Activated CD4-positive, alpha-beta T cell treated with anti-CD3 and anti-CD28 coated beads, Interleukin-2, amount 50 U/mL, for 16 hours (primary cell): ENCODE measurements at regions not wholly inside any gene's neighbourhood (a gene's known extent, or its start where the extent isn't known, plus 50 kb on each side); places are given as distances from the start of the nearest gene placed in this dataset.
"Not testable (repeated sequence)": the region's sequence is repeated elsewhere in the genome, so short reads cannot be mapped to it uniquely, and the experiment has no call there.

Source experiments
- DNase-seq: peaks from one replicate; pipeline ENCODE4 v3.0.0-alpha.2; 2020

GRCh38 chr22:23459645-23460516 is 120.2 kb downstream of the IGLL1 start:
- not testable (repeated sequence) for DNase-seq

DNA sequence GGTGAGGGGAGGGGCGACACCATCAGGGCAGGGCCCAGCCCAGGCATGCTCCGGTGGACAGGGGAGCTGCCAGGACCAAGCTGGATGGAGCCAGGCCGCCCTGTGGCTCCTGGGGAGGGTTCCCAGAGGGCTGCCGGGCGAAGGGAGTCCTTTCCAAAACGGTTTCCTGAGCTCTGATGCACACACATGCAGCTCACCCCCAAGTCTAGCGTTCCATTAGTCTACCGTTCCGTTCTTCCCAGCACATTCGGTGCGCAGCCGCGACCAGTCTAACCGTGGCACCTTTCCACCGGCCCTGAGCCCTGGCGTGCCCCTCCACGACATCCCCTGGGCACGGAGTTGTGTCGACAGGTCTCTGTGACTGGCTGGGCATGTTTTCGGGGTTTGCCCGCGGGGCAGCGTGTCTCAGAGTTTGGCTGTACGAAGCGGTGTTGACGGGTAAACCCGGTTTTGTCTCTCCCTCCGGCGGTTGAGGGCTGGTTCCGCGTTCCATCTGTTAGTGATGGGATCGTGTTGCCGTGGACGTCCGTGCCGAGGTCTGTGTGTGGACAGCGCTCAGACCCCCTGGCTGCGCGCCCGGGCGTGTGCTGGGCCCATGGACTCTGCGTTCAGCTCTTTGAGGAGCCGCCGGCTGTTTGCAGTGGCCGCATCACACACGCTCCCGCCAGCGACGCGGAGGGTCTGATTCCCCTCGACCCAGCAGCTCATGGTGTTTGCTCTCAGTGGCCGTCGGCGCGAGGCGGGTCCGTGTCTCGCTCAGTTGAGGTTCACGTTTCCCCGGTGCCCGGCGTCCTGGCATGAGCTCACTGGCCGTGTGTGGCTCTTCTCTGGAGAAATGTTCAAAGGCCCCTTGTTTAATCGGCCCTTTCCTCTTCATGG is 121.2 kb downstream of the IGLL1 start:
- DNase-seq, result no peak

DNA sequence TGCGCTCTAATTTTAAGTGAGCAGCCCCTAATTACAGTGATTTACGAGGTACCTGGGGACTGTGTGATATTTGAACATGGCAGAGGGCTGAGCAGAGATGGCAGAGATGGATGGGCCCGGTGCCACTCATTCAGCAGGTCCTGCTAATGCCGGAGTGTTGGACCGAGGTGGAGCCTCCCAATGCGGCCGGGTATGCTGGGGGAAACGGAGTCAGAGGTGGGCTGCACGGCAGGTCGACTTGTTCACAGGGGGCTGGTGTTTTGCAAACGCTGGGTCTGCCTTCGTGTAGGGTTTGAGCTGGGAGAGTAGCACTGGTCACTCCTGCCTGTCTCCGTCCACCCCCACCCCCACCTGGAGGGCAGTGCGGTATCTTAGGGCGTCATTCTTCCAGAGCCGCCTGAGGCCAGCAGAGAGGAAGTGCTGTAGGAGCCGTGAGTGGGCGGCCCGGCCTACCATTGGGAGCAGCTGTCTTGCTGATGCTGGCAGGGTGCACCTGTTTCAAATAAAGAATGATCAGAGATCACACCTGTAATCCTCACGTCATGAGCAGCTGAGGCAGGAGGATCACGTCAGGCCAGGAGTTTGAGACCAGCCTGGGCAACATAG is 122.6 kb downstream of the IGLL1 start:
- no peak for DNase-seq

- DNase-seq, result not testable (repeated sequence)
Measured at GRCh38 chr22:23456666-23457379, 123.3 kb downstream of the IGLL1 start.

- DNase-seq, result not testable (repeated sequence)
Measured at GRCh38 chr22:23454345-23454744, 125.7 kb downstream of the IGLL1 start.

- no peak for DNase-seq
Measured at GRCh38 chr22:23453277-23453676, 126.8 kb downstream of the IGLL1 start.

- DNase-seq, result no peak
Measured at GRCh38 chr22:23452231-23453010, 127.7 kb downstream of the IGLL1 start.

DNA sequence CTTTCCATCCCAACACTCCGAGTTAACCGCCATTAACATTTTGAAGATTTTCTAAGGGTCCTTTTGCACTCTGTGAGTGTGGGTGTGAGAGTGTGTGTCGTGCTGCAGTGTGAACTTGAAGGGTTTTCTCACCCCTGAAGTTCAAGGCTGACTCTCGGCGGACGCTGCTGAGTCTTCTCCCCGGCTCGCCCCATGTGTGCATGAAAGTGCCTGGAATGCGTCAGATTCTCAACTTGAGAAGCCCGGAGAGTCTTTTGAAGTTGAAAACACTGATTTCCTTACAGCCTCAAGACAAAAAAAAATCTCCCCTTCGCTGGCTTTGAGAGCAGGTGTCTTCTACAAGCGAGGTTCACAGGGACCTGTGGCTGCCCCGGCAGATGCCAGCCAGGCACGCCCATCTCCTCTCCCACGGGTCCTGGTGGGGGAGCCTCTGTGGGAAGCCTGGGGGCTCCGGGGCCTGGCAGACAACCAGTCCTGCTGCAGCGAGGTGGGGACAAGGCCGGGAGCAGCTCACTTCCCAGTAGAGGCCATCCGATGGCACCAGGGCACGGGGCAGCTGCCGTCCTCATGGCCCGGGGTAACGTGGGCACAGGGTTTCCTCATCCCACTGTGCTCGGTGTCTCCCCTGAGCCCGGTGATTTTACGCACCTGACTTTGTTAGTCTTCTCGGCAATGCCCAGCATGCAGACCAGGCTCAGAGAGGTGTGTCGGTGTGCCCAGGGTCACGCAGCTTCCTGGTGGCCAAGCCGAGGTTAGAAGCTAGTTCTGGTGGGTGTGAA is 128.4 kb downstream of the IGLL1 start:
- not testable (repeated sequence) for DNase-seq

DNA sequence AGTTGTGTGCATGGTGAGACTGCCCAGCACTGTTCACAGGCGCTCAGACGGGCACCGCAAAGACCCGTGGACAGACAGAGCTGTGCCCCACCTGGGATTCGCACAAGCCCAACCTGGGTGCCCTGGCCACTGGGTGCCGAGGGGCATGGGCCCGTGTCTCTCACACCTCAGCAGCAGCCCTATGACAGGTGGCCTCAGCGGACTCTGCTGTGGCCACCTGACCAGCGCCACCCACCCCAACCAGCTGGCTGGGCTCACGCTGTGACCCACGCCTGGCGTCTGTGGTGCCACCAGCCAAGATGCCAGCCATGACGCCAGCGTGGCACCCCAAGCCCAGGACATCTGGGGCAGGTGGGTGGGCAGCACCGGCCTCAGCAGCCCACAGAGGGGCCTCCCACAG is 129.3 kb downstream of the IGLL1 start:
- DNase-seq, result not testable (repeated sequence)

DNA sequence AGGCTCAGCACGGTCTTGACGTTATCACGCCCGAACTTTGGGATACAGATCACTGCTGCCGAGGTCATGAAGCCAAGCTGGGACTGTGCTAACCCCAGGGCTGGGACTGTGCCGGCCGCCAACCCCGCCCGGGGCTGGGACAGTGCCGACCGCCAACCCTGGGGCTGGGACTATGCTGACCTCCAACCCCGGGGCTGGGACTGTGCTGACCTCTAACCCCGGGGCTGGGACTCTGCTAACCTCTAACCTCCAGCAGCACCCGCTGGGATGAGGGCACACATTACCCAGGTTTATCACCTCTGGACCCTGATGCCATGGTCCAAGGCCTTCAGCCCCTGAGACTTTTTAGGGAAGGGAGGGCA is 129.7 kb downstream of the IGLL1 start:
- no peak for DNase-seq

DNA sequence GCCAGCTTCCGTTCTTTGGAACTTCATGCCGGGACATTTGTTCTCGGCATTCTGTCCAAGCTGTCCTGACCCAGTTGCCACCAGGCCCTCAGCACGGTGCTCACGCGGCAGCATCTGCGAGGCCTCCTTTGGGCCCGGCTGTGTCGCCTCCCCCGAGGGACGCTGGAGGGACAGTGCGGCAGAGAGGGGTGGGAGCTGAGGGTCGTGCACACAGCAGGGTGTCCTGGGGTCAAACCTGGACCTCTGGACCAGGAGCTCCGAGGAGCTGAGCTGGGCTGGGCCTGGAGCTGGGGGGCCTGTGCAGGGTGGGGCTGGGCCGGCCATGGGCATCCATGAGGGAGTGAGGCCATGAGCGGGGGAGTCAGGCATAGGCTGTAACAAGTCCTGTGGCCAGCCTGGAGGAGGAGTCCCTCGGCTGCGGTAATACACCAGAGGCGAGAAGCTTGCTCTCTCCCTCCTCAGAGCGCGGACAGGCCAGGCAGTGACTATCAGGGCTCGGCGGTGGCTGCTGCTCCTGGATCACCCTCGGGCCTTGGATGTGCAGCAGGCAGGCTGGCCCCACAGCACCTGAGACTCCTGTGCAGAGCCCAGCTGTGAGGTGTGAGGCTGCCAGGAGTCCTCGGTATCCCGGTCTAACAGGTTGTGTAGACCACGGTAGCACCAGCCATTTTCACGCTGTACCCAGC is 130.2 kb downstream of the IGLL1 start:
- not testable (repeated sequence) for DNase-seq

GRCh38 chr22:23448499-23449288 is 131.4 kb downstream of the IGLL1 start:
- DNase-seq, result not testable (repeated sequence)

DNA sequence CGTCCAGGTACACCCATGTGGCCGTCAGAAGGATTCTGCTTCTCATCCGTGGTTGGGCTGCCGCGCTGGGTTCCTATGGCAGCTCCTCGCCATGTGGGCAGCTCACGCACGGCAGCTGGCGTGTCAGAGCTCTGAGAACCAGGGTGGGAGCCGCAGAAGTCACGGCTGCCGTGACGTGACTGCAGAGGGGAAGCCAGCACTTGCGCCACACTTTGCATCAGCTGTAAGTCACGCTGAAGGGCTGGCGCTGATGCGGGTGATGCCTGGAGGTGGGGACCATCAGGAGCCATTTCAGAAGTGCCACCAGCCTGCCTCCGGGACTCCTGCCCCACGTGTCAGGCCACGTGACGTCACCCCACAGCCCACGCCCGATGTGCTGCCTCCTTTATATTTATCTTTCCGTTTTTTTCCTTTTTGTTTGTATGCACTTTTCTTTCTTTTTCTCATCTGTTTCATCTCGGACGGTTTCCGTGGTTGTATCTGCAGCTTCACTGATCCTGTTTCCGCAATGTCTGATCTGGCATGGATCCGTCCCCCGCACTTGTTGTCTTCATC is 133.2 kb downstream of the IGLL1 start:
- DNase-seq, result no peak

DNA sequence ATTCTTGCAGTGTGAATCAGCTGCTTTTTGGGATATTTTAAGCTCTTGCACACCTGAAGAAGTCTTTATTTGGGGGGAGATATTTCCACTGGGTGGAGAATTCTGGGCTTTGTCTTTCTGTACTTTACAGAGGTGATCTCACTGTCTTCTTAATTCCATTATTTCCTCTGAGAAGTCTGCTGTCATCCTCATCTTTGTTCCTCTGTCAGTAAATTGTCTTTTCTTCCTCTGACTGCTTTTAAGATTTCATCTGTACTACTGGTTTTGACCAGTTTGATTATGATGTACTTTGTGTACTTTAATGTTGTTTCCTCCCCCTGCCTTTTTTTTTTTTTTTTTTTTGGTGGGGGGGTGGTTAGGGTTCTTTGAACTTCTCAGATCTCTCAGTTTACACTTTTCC is 133.9 kb downstream of the IGLL1 start:
- not testable (repeated sequence) for DNase-seq

- DNase-seq, result not testable (repeated sequence)
Measured at GRCh38 chr22:23443905-23444304, 136.2 kb downstream of the IGLL1 start.

GRCh38 chr22:23439581-23439980 is 140.5 kb downstream of the IGLL1 start:
- DNase-seq, result not testable (repeated sequence)

- no peak for DNase-seq
Measured at GRCh38 chr22:23438216-23438615, 141.9 kb downstream of the IGLL1 start.

- no peak for DNase-seq
Measured at GRCh38 chr22:23437779-23438178, 142.3 kb downstream of the IGLL1 start.

DNA sequence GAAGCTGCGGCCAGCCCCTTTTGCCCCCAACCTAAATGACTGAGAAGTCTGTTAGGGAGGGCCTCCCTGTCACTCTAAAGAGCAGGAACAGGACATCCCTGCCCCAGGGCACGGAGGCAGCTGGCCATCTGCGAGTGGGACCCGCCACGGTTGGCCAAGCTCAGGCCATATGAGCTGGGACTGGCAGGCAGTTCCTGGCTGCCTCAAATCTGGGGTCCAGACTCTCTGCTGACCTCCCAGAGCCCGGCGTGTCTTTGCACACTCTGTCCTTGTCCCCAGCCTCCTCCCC is 143.0 kb downstream of the IGLL1 start:
- DNase-seq, result not testable (repeated sequence)
